ENCODE measurements at regions not wholly inside any gene's neighbourhood (a gene's known extent, or its start where the extent isn't known, plus 50 kb on each side); places are given as distances from the start of the nearest gene placed in this dataset.

GRCh38 chr2:62281663-62282062 lies 85.7 kb downstream of the B3GNT2 start:
- DNase-seq (ENCODE audit: low read depth in 3 of 3): no peak

- no peak for DNase-seq (ENCODE audit: low read depth in 3 of 3)
Observed at GRCh38 chr2:62277688-62278087, 81.8 kb downstream of the B3GNT2 start.

Data from stimulated activated CD4-positive, alpha-beta T cell treated with anti-CD3 and anti-CD28 coated beads, TNF-alpha, amount 100 ng/mL, for 4 hours (primary cell).